NCI-H526 (cell line): ENCODE measurements at regions not wholly inside any gene's neighbourhood (a gene's known extent, or its start where the extent isn't known, plus 50 kb on each side); places are given as distances from the start of the nearest gene placed in this dataset.
"Not testable (repeated sequence)": the region's sequence is repeated elsewhere in the genome, so short reads cannot be mapped to it uniquely, and the experiment has no call there.

ENCODE experiments used
- DNase-seq, 2 experiments: peaks; one replicate each; lab custom pipeline; 2025; lab: John Stamatoyannopoulos, UW

- peak in 1 of 2 experiments; percentile 1 for DNase-seq
Measured at GRCh38 chr3:178202194-178202593, 334.0 kb upstream of the KCNMB2 start.

- DNase-seq, result no peak
Measured at GRCh38 chr3:178203165-178203564, 333.1 kb upstream of the KCNMB2 start.

GRCh38 chr3:178203650-178204049 is 332.6 kb upstream of the KCNMB2 start:
- no peak for DNase-seq

GRCh38 chr3:178205740-178206139 is 330.5 kb upstream of the KCNMB2 start:
- no peak for DNase-seq

GRCh38 chr3:178206521-178206920 is 329.7 kb upstream of the KCNMB2 start:
- DNase-seq, result no peak

GRCh38 chr3:178207161-178207560 is 329.1 kb upstream of the KCNMB2 start:
- DNase-seq, result not testable (repeated sequence)

GRCh38 chr3:178207627-178208026 is 328.6 kb upstream of the KCNMB2 start:
- not testable (repeated sequence) for DNase-seq

- DNase-seq, result not testable (repeated sequence)
Measured at GRCh38 chr3:178209116-178209515, 327.1 kb upstream of the KCNMB2 start.

- DNase-seq, result not testable (repeated sequence)
Measured at GRCh38 chr3:178209618-178210017, 326.6 kb upstream of the KCNMB2 start.

GRCh38 chr3:178211086-178211485 is 325.1 kb upstream of the KCNMB2 start:
- not testable (repeated sequence) for DNase-seq

GRCh38 chr3:178217479-178217878 is 318.8 kb upstream of the KCNMB2 start:
- DNase-seq, result no peak

GRCh38 chr3:178218231-178218630 is 318.0 kb upstream of the KCNMB2 start:
- DNase-seq, result no peak

GRCh38 chr3:178219661-178220060 is 316.6 kb upstream of the KCNMB2 start:
- not testable (repeated sequence) for DNase-seq

- DNase-seq, result no peak
Measured at GRCh38 chr3:178223876-178224275, 312.4 kb upstream of the KCNMB2 start.

- DNase-seq, result no peak
Measured at GRCh38 chr3:178226094-178226493, 310.1 kb upstream of the KCNMB2 start.

- no peak for DNase-seq
Measured at GRCh38 chr3:178231645-178232044, 304.6 kb upstream of the KCNMB2 start.

GRCh38 chr3:178233371-178234071 is 302.7 kb upstream of the KCNMB2 start:
- DNase-seq, result peak; percentile 59 to 61

- DNase-seq, result no peak
Measured at GRCh38 chr3:178236555-178237277, 299.5 kb upstream of the KCNMB2 start.

GRCh38 chr3:178238179-178238578 is 298.1 kb upstream of the KCNMB2 start:
- no peak for DNase-seq

- DNase-seq, result no peak
Measured at GRCh38 chr3:178244733-178245709, 291.2 kb upstream of the KCNMB2 start.

- DNase-seq, result no peak
Measured at GRCh38 chr3:178246004-178246403, 290.2 kb upstream of the KCNMB2 start.

- no peak for DNase-seq
Measured at GRCh38 chr3:178255315-178255714, 280.9 kb upstream of the KCNMB2 start.
